HCT116 (cell line): ENCODE measurements at regions not wholly inside any gene's neighbourhood (a gene's known extent, or its start where the extent isn't known, plus 50 kb on each side); places are given as distances from the start of the nearest gene placed in this dataset.

Source experiments
- ATAC-seq: fragments of 200-7000 bp; cut with Tn5 transposase; 2 replicates; pipeline ENCODE4 v1.9.1; 2020; ENCODE audit warnings: mild to moderate bottlenecking, moderate library complexity
- BruUV-seq: library from RNA; stranded (reverse); fragments of 400-500 nt; replicated peaks from 2 replicates; lab custom pipeline; 2021; lab: Mats Ljungman, UMichigan
- CTCF ChIA-PET: fragments of 300-600 bp; sonication (Branson Sonifier 250); formaldehyde crosslinking; loops from one replicate; lab custom pipeline; 2021; ENCODE audit warnings: antibody characterized with exemption; lab: Charles Lee
- POLR2A ChIA-PET: fragments of 300-600, 350-600 bp; sonication (Branson Sonifier 250); formaldehyde crosslinking; loops from one replicate; lab custom pipeline; 2021; ENCODE audit warnings: antibody characterized with exemption; lab: Charles Lee
- RAD21 ChIA-PET, 2 experiments: fragments of 300-600 bp; sonication (Branson Sonifier 250); formaldehyde crosslinking; loops; one replicate each; lab custom pipeline; 2023; ENCODE audit warnings: low total read pairs in 2 of 2; ENCODE audit not compliant: uncharacterized antibody in 2 of 2, unreplicated experiment in 2 of 2, low non-redundant PET in 1 of 2; lab: Charles Lee
- DNase-seq: peaks from one replicate; pipeline ENCODE4 v3.0.0-alpha.2; 2010; ENCODE audit warnings: low read depth, low spot score
- H2AFZ ChIP-seq: fragments of 200-600 bp; shearing (Covaris generic), sonication (generic); 2 replicates; pipeline ENCODE4 v1.6.1; 2017; ENCODE audit warnings: low read depth, mixed run types, mixed read lengths, antibody characterized with exemption, low read length; ENCODE audit not compliant: poor library complexity, severe bottlenecking
- H3K27ac ChIP-seq: 2 replicates; pipeline ENCODE4 v1.5.1; 2012; ENCODE audit warnings: low read depth, low read length
- H3K27me3 ChIP-seq: fragments of 200-600 bp; sonication (generic); 2 replicates; pipeline ENCODE4 v1.6.1; 2016; ENCODE audit warnings: mixed run types, low read length, mixed read lengths; ENCODE audit not compliant: insufficient read depth
- H3K36me3 ChIP-seq, 2 experiments: fragments of 200-500 bp in 1 of 2; fragments of 200-600 bp in 1 of 2; sonication (Bioruptor generic) in 1 of 2; sonication (generic) in 1 of 2; 2 replicates each; pipeline versions ENCODE4 v1.5.1 to v1.6.1; 2014 to 2016; ENCODE audit warnings: low read length in 2 of 2, inconsistent platforms in 1 of 2, mixed read lengths in 1 of 2, mixed run types in 1 of 2; ENCODE audit not compliant: insufficient read depth in 2 of 2, control insufficient read depth in 1 of 2
- H3K4me1 ChIP-seq, 2 experiments: fragments of 200-600 bp in 1 of 2; sonication (generic) in 1 of 2; 2 replicates each; pipeline versions ENCODE4 v1.5.1 to v1.6.1; 2012 to 2017; ENCODE audit warnings: low read length in 2 of 2, inconsistent platforms in 1 of 2, mild to moderate bottlenecking in 1 of 2, mixed read lengths in 1 of 2, mixed run types in 1 of 2, moderate library complexity in 1 of 2; ENCODE audit not compliant: insufficient read depth in 2 of 2, control insufficient read depth in 1 of 2
- H3K4me2 ChIP-seq: fragments of 200-600 bp; sonication (generic); 2 replicates; pipeline ENCODE4 v1.6.1; 2017; ENCODE audit warnings: mixed run types, low read length, mixed read lengths
- H3K4me3 ChIP-seq, 2 experiments: fragments of 200-600 bp in 1 of 2; sonication (generic) in 1 of 2; replicated peaks in 1 of 2; 2 replicates each; pipeline ENCODE4 v1.5.1; 2011 to 2016; ENCODE audit warnings: low read length in 2 of 2, control low read depth in 1 of 2, low read depth in 1 of 2, mild to moderate bottlenecking in 1 of 2, mixed read lengths in 1 of 2, mixed run types in 1 of 2
- H3K79me2 ChIP-seq: fragments of 200-600 bp; sonication (generic); 2 replicates; pipeline ENCODE4 v1.6.1; 2017; ENCODE audit warnings: mild to moderate bottlenecking, mixed run types, low read length, moderate library complexity, mixed read lengths; ENCODE audit not compliant: insufficient read depth
- H3K9ac ChIP-seq: fragments of 200-600 bp; sonication (generic); 2 replicates; pipeline ENCODE4 v1.6.1; 2016; ENCODE audit warnings: low read length, mixed read lengths
- H3K9me2 ChIP-seq: fragments of 200-600 bp; sonication (generic), shearing (Covaris generic); 2 replicates; pipeline ENCODE4 v1.6.1; 2017; ENCODE audit warnings: mixed run types, mild to moderate bottlenecking, moderate library complexity; ENCODE audit not compliant: insufficient read depth
- H3K9me3 ChIP-seq, 2 experiments: fragments of 200-500 bp in 1 of 2; fragments of 200-600 bp in 1 of 2; sonication (Bioruptor generic) in 1 of 2; sonication (generic) in 1 of 2; 2 replicates each; pipeline ENCODE4 v1.6.1; 2014 to 2017; ENCODE audit warnings: low read length in 2 of 2, mixed read lengths in 2 of 2, inconsistent platforms in 1 of 2, low read depth in 1 of 2, mild to moderate bottlenecking in 1 of 2, mixed run types in 1 of 2, moderate library complexity in 1 of 2; ENCODE audit not compliant: control insufficient read depth in 1 of 2, insufficient read depth in 1 of 2
- H4K20me1 ChIP-seq: fragments of 200-600 bp; sonication (generic), shearing (Covaris generic); 2 replicates; pipeline ENCODE4 v1.6.1; 2017; ENCODE audit warnings: mixed run types, mild to moderate bottlenecking, moderate library complexity; ENCODE audit not compliant: insufficient read depth
- CEBPB ChIP-seq: IDR thresholded peaks from 2 replicates; pipeline ENCODE4 v1.6.1; 2012; ENCODE audit warnings: low read depth
- EGR1 ChIP-seq: IDR thresholded peaks from 2 replicates; pipeline ENCODE4 v1.6.1; 2012; ENCODE audit warnings: low read depth
- EZH2phosphoT487 ChIP-seq: fragments of 200-600 bp; IDR thresholded peaks from 2 replicates; pipeline ENCODE4 v1.6.1; 2018; ENCODE audit warnings: antibody characterized with exemption, borderline replicate concordance
- TCF7L2 ChIP-seq: IDR thresholded peaks from 2 replicates; pipeline ENCODE4 v1.7.0; 2011; ENCODE audit warnings: borderline replicate concordance, inconsistent platforms; ENCODE audit not compliant: insufficient read depth, insufficient read length; ENCODE audit errors: extremely low read depth
- intact Hi-C: fragments of 100-400 bp; cut with micrococcal nuclease; formaldehyde crosslinking; loops from 2 replicates; pipeline ENCODE4 v1.10.0; 2022
- TF ChIP-seq, protein P1 (sequence below): IDR thresholded peaks from 2 replicates; pipeline ENCODE4 v1.6.1; 2012
- TF ChIP-seq, protein P2 (sequence below): IDR thresholded peaks from 2 replicates; pipeline ENCODE4 v1.6.1; 2012; ENCODE audit warnings: low read depth

- TF ChIP-seq EGR1 (no peak), TCF7L2 (no peak)
- TF ChIP-seq, protein P1, sequence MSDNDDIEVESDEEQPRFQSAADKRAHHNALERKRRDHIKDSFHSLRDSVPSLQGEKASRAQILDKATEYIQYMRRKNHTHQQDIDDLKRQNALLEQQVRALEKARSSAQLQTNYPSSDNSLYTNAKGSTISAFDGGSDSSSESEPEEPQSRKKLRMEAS, result no peak
These were observed 84.8 kb upstream of the ARRDC4 start (continued) for GRCh38 chr15:97875513-97876280.

DNA sequence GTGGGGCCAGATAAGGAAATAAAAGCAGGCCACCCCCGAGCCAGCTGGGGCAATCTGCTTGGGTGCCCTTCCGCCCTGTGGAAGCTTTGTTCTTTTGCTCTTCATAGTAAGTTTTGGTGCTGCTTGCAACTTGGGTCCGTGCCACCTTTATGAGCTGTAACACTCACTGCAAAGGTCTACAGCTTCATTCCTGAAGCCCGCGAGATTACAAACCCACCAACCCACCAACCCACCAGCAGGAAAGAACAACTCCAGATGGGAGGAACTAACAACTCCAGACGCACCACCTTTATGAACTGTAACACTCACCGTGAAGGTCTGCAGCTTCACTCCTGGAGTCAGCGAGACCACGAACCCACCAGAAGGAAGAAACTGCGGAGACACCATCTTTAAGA, 84.2 kb upstream of the ARRDC4 start:
- no peak overlapping the region for H3K27ac ChIP-seq
- peak overlapping the region; percentile 76 for H3K4me2 ChIP-seq
- no peak overlapping the region for H2AFZ ChIP-seq
- H3K79me2 ChIP-seq, result no peaks in the 10 kb centered on the region
- POLR2A ChIA-PET, result interaction anchor here (1.3 kb wide), 1 partner anchor 23 kb away, joined by 3 read pairs; no protein-coding TSS in a partner anchor
- intact Hi-C loops, result no loop called here
- no peaks in the 10 kb centered on the region for H3K36me3 ChIP-seq
- H3K4me1 ChIP-seq, result no peaks in the 10 kb centered on the region
- H3K9me2 ChIP-seq, result no peaks in the 10 kb centered on the region
- no peak overlapping the region for H3K4me3 ChIP-seq
- BruUV-seq, result no TSS peak
- ATAC-seq (no peak), DNase-seq (no peak)
- CTCF ChIA-PET, result interaction anchor here (1.2 kb wide), 1 partner anchor 23 kb away, joined by 7 read pairs; no protein-coding TSS in a partner anchor
- TF ChIP-seq, protein P2, sequence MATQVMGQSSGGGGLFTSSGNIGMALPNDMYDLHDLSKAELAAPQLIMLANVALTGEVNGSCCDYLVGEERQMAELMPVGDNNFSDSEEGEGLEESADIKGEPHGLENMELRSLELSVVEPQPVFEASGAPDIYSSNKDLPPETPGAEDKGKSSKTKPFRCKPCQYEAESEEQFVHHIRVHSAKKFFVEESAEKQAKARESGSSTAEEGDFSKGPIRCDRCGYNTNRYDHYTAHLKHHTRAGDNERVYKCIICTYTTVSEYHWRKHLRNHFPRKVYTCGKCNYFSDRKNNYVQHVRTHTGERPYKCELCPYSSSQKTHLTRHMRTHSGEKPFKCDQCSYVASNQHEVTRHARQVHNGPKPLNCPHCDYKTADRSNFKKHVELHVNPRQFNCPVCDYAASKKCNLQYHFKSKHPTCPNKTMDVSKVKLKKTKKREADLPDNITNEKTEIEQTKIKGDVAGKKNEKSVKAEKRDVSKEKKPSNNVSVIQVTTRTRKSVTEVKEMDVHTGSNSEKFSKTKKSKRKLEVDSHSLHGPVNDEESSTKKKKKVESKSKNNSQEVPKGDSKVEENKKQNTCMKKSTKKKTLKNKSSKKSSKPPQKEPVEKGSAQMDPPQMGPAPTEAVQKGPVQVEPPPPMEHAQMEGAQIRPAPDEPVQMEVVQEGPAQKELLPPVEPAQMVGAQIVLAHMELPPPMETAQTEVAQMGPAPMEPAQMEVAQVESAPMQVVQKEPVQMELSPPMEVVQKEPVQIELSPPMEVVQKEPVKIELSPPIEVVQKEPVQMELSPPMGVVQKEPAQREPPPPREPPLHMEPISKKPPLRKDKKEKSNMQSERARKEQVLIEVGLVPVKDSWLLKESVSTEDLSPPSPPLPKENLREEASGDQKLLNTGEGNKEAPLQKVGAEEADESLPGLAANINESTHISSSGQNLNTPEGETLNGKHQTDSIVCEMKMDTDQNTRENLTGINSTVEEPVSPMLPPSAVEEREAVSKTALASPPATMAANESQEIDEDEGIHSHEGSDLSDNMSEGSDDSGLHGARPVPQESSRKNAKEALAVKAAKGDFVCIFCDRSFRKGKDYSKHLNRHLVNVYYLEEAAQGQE, result no peak
- TF ChIP-seq TCF7L2 (no peak), CEBPB (no peak), EZH2phosphoT487 (no peak)
- no peaks in the 10 kb centered on the region for H3K27me3 ChIP-seq
- RAD21 ChIA-PET, result no interaction called here
- H4K20me1 ChIP-seq, result no peaks in the 10 kb centered on the region
- no peak overlapping the region for H3K9ac ChIP-seq
- no peaks in the 10 kb centered on the region; a peak in 1 of 4 replicates for H3K9me3 ChIP-seq
